ENCODE measurements at regions not wholly inside any gene's neighbourhood (a gene's known extent, or its start where the extent isn't known, plus 50 kb on each side); places are given as distances from the start of the nearest gene placed in this dataset.

GRCh38 chr2:18722101-18722500 lies 132.7 kb upstream of the NT5C1B start:
- no peak for DNase-seq (ENCODE audit: low read depth)
- no peak overlapping the region for H3K4me3 ChIP-seq (ENCODE audit: low read length)
- TF ChIP-seq, protein P1, sequence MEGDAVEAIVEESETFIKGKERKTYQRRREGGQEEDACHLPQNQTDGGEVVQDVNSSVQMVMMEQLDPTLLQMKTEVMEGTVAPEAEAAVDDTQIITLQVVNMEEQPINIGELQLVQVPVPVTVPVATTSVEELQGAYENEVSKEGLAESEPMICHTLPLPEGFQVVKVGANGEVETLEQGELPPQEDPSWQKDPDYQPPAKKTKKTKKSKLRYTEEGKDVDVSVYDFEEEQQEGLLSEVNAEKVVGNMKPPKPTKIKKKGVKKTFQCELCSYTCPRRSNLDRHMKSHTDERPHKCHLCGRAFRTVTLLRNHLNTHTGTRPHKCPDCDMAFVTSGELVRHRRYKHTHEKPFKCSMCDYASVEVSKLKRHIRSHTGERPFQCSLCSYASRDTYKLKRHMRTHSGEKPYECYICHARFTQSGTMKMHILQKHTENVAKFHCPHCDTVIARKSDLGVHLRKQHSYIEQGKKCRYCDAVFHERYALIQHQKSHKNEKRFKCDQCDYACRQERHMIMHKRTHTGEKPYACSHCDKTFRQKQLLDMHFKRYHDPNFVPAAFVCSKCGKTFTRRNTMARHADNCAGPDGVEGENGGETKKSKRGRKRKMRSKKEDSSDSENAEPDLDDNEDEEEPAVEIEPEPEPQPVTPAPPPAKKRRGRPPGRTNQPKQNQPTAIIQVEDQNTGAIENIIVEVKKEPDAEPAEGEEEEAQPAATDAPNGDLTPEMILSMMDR (IDR thresholded peaks at IDR 0.05; ENCODE audit: insufficient read depth, low read depth, low read length, missing control alignments): no peak

- TF ChIP-seq, protein P1 (IDR thresholded peaks at IDR 0.05; ENCODE audit: insufficient read depth, low read depth, low read length, missing control alignments): no peak
- H3K4me3 ChIP-seq (ENCODE audit: low read length): no peak overlapping the region
- DNase-seq (ENCODE audit: low read depth): no peak
Observed at GRCh38 chr2:18721038-18721922, 131.9 kb upstream of the NT5C1B start.

GRCh38 chr2:18719978-18720775 lies 130.8 kb upstream of the NT5C1B start:
- TF ChIP-seq, protein P1 (IDR thresholded peaks at IDR 0.05; ENCODE audit: insufficient read depth, low read depth, low read length, missing control alignments): no peak
- peak; percentile 65 for DNase-seq (ENCODE audit: low read depth)
- no peak overlapping the region for H3K4me3 ChIP-seq (ENCODE audit: low read length)

DNA sequence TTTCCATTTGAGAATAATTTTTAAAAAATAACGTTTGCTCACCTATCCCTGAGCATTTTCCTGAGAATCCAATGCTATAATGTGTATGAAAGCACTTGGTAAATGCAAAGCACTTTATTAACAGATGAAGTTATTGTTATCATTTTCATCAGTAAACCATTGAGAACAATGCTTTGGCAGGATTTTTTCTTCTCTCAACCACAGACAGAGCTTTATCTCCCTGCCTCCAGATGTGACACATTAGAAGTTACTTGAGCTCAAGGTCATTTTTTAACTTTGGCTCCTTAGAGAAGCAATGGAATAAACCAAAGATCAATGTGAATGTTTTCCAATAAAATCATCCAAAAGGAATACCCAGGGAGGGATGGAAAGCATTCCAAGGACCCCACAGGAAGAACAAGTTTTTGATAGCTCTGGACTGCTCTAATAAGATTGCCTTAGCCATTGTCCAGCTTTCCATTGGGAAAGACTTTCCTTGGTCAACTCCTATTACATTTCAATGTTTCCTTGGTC lies 118.9 kb upstream of the NT5C1B start:
- TF ChIP-seq, protein P1 (IDR thresholded peaks at IDR 0.05; ENCODE audit: insufficient read depth, low read depth, low read length, missing control alignments): no peak
- no peak overlapping the region for H3K4me3 ChIP-seq (ENCODE audit: low read length)
- no peak for DNase-seq (ENCODE audit: low read depth)

DNA sequence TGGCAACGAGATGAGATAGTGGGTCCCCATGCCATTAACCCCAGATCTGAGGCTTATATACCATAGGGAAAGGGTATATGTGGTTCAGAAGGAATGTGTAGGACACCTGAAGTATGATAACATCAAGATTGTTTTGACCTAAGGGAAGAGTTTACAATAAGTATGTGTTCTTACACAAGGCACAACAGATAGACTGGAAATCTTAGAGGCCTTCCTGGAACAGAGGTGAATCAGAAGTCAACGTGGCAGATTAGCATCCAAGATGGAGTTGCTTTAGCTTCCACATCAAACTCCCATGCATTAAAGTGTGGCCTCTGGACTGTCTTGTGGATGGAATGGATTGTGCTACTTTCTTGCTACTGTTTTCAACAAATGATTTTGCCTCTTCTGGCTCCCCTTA lies 116.6 kb upstream of the NT5C1B start:
- no peak for DNase-seq (ENCODE audit: low read depth)
- H3K4me3 ChIP-seq (ENCODE audit: low read length): no peak overlapping the region
- TF ChIP-seq, protein P1 (IDR thresholded peaks at IDR 0.05; ENCODE audit: insufficient read depth, low read depth, low read length, missing control alignments): no peak

- no peak overlapping the region for H3K4me3 ChIP-seq (ENCODE audit: low read length)
- no peak for DNase-seq (ENCODE audit: low read depth)
- TF ChIP-seq, protein P1 (IDR thresholded peaks at IDR 0.05; ENCODE audit: insufficient read depth, low read depth, low read length, missing control alignments): no peak
Observed at GRCh38 chr2:18704276-18704675, 114.9 kb upstream of the NT5C1B start.
